Transverse colon (tissue), 4 donors: ENCODE measurements at regions not wholly inside any gene's neighbourhood (a gene's known extent, or its start where the extent isn't known, plus 50 kb on each side); places are given as distances from the start of the nearest gene placed in this dataset.
A peak's percentile ranks its signal among the peaks of the same experiment; 100 is the strongest.
"Not testable (repeated sequence)": the region's sequence is repeated elsewhere in the genome, so short reads cannot be mapped to it uniquely, and the experiment has no call there.

Experiments
- DNase-seq: peaks from one replicate; pipeline ENCODE4 v3.0.0-alpha.2; 2019
- H3K27ac ChIP-seq, 4 donors: fragments of 200-600 bp; sonication (generic); 2 replicates each; pipeline ENCODE4 v1.5.1; 2016 to 2018; ENCODE audit warnings: inconsistent platforms in 4 of 4
- H3K27me3 ChIP-seq: fragments of 200-600 bp; sonication (generic); 2 replicates; pipeline ENCODE4 v1.5.1; 2017; ENCODE audit warnings: inconsistent platforms
- H3K36me3 ChIP-seq, 4 donors: fragments of 200-600 bp; sonication (generic); 2 replicates each; pipeline ENCODE4 v1.5.1; 2017 to 2019; ENCODE audit warnings: inconsistent platforms in 4 of 4
- H3K4me1 ChIP-seq, 4 donors: fragments of 200-600 bp; sonication (generic); 2 replicates each; pipeline ENCODE4 v1.5.1; 2017 to 2020; ENCODE audit warnings: inconsistent platforms in 4 of 4
- H3K4me3 ChIP-seq, 4 donors: fragments of 200-600 bp; sonication (generic); 1 replicate in 1 of 4; 2 replicates in 3 of 4; pipeline versions ENCODE4 v1.5.1 to v1.6.1; 2017 to 2019; ENCODE audit warnings: inconsistent platforms in 4 of 4
- H3K9me3 ChIP-seq, 2 donors: fragments of 200-600 bp; sonication (generic); 2 replicates each; pipeline ENCODE4 v1.5.1; 2017 to 2019; ENCODE audit warnings: inconsistent platforms in 2 of 2
- CTCF ChIP-seq, 5 experiments: fragments of 200-600 bp in 3 of 5; fragments of 450-650 bp in 2 of 5; sonication (generic) in 3 of 5; IDR thresholded peaks; 1 replicate in 2 of 5; 2 replicates in 3 of 5; pipeline ENCODE4 v1.5.1; 2016 to 2017; ENCODE audit warnings: antibody characterized with exemption in 5 of 5, inconsistent platforms in 3 of 5, mild to moderate bottlenecking in 2 of 5, moderate library complexity in 1 of 5
- EP300 ChIP-seq: sonication (generic); formaldehyde crosslinking; IDR thresholded peaks from one replicate; pipeline ENCODE4 v1.6.1; 2017; ENCODE audit warnings: antibody characterized with exemption, low read depth
- POLR2A ChIP-seq: fragments of 450-650 bp; IDR thresholded peaks from one replicate; pipeline ENCODE4 v1.6.1; 2016; ENCODE audit warnings: antibody characterized with exemption, mild to moderate bottlenecking, moderate library complexity
- POLR2AphosphoS5 ChIP-seq, 3 donors: sonication (generic); formaldehyde crosslinking; IDR thresholded peaks; one replicate each; pipeline ENCODE4 v1.6.1; 2016; ENCODE audit warnings: antibody characterized with exemption in 3 of 3
- WGBS, 2 donors: methylation state at CpG; one replicate each; pipeline ENCODE4 v1.1.5; 2018; ENCODE audit warnings: low coverage in 1 of 2; 5-methylcytosine and 5-hydroxymethylcytosine counted together
- in situ Hi-C, 4 donors: fragments of 200-750 bp; cut with MboI; loops; one replicate each; pipeline versions ENCODE4 v1.15.0 to v1.15.1; 2017; ENCODE audit warnings: low sequenced_read_pairs in 3 of 4, low pct_ligation_motif_present in 1 of 4, low pct_unique_long_range_greater_than_20kb in 1 of 4
- intact Hi-C: fragments of 100-400 bp; cut with DNase I; formaldehyde crosslinking; loops from one replicate; pipeline ENCODE4 v1.15.1; 2023; ENCODE audit warnings: low total_unique reads

- 38 to 44% methylated on average over 3 of the region's 3 CpGs for WGBS, 2 donors
These were observed 346.3 kb upstream of the SULF2 start for GRCh38 chr20:48131581-48131980.

GRCh38 chr20:48129345-48129942 is 344.2 kb upstream of the SULF2 start:
- DNase-seq: no peak
- in situ Hi-C loops: no loop called here
- intact Hi-C loops: no loop called here
- Histone ChIP-seq H3K9me3 (peaks cover 0 to 6% of the 10 kb centered on the region in 2 donors), H3K36me3 (no peaks in the 10 kb centered on the region), H3K27me3 (no peaks in the 10 kb centered on the region), H3K4me3 (no peak overlapping the region), H3K4me1 (peaks cover 0 to 13% (median 0%) of the 10 kb centered on the region in 4 donors), H3K27ac (no peak overlapping the region)
- TF ChIP-seq EP300: no peak
- TF ChIP-seq POLR2A: no peak
- TF ChIP-seq POLR2AphosphoS5 (IDR thresholded peaks at IDR 0.05): no peak
- TF ChIP-seq CTCF (IDR thresholded peaks at IDR 0.05): no peak
- 65 to 67% methylated on average over 4 to 5 of the region's 5 CpGs for WGBS, 2 donors

More at GRCh38 chr20:48131581-48131980, 346.3 kb upstream of the SULF2 start:
- TF ChIP-seq EP300: no peak
- TF ChIP-seq POLR2AphosphoS5 (IDR thresholded peaks at IDR 0.05): no peak
- TF ChIP-seq CTCF (IDR thresholded peaks at IDR 0.05): no peak
- TF ChIP-seq POLR2A: no peak
- no peaks in the 10 kb centered on the region for H3K36me3 ChIP-seq
- no peak overlapping the region for H3K27ac ChIP-seq
- no peaks in the 10 kb centered on the region for H3K27me3 ChIP-seq
- no peak for DNase-seq
- intact Hi-C loops (no loop called here), in situ Hi-C loops (no loop called here)
- H3K9me3 ChIP-seq: peaks cover 0 to 6% of the 10 kb centered on the region in 2 donors
- H3K4me3 ChIP-seq: no peak overlapping the region
- H3K4me1 ChIP-seq: peaks cover 0 to 13% (median 0%) of the 10 kb centered on the region in 4 donors

GRCh38 chr20:48128436-48128835 is 343.2 kb upstream of the SULF2 start:
- no peaks in the 10 kb centered on the region for H3K27me3 ChIP-seq
- WGBS, 2 donors: 40 to 54% methylated on average over 1 to 3 of the region's 3 CpGs
- H3K36me3 ChIP-seq: no peaks in the 10 kb centered on the region
- in situ Hi-C loops (no loop called here), intact Hi-C loops (no loop called here)
- H3K27ac ChIP-seq: no peak overlapping the region
- no peak for DNase-seq
- TF ChIP-seq CTCF (IDR thresholded peaks at IDR 0.05): no peak
- no peak for TF ChIP-seq EP300
- no peak for TF ChIP-seq POLR2A
- no peak for TF ChIP-seq POLR2AphosphoS5 (IDR thresholded peaks at IDR 0.05)
- H3K9me3 ChIP-seq: peaks cover 0 to 6% of the 10 kb centered on the region in 2 donors
- H3K4me1 ChIP-seq: peaks cover 0 to 13% (median 0%) of the 10 kb centered on the region in 4 donors
- H3K4me3 ChIP-seq: no peak overlapping the region

- peaks cover 0 to 13% (median 0%) of the 10 kb centered on the region in 4 donors for H3K4me1 ChIP-seq
- intact Hi-C loops, H3K36me3 ChIP-seq, H3K27ac ChIP-seq, DNase-seq, H3K9me3 ChIP-seq, H3K27me3 ChIP-seq, in situ Hi-C loops, H3K4me3 ChIP-seq: not testable (repeated sequence)
- WGBS, 2 donors: 67 to 74% methylated on average over 3 to 10 of the region's 10 CpGs
- TF ChIP-seq POLR2AphosphoS5 (IDR thresholded peaks at IDR 0.05): peak in 1 of 3 donors; percentile 20
These were observed 342.7 kb upstream of the SULF2 start for GRCh38 chr20:48127964-48128363.

- H3K9me3 ChIP-seq, DNase-seq, H3K4me3 ChIP-seq, in situ Hi-C loops, intact Hi-C loops, H3K27ac ChIP-seq, H3K36me3 ChIP-seq, H3K27me3 ChIP-seq: not testable (repeated sequence)
- WGBS, 2 donors: 83 to 85% methylated on average over 11 to 13 of the region's 13 CpGs
- peaks cover 0 to 13% (median 0%) of the 10 kb centered on the region in 4 donors for H3K4me1 ChIP-seq
These were observed 341.9 kb upstream of the SULF2 start for GRCh38 chr20:48127133-48127532.
